Dermis blood vessel endothelial cell (primary cell): ENCODE measurements at regions not wholly inside any gene's neighbourhood (a gene's known extent, or its start where the extent isn't known, plus 50 kb on each side); places are given as distances from the start of the nearest gene placed in this dataset.
"Not testable (repeated sequence)": the region's sequence is repeated elsewhere in the genome, so short reads cannot be mapped to it uniquely, and the experiment has no call there.

ENCODE experiments used
- DNase-seq: peaks from one replicate; pipeline ENCODE4 v3.0.0; 2010

GRCh38 chr2:168300460-168300859, 53.1 kb upstream of the STK39 start:
- no peak for DNase-seq

- no peak for DNase-seq
Observed at GRCh38 chr2:168304024-168304681, 56.8 kb upstream of the STK39 start.

GRCh38 chr2:168307379-168307778, 60.0 kb upstream of the STK39 start:
- no peak for DNase-seq

- DNase-seq, result no peak
Observed at GRCh38 chr2:168310580-168310979, 63.2 kb upstream of the STK39 start.

GRCh38 chr2:168311261-168311910, 64.0 kb upstream of the STK39 start:
- no peak for DNase-seq

- no peak for DNase-seq
Observed at GRCh38 chr2:168312036-168312822, 64.8 kb upstream of the STK39 start.

GRCh38 chr2:168314236-168314635, 66.8 kb upstream of the STK39 start:
- no peak for DNase-seq

- no peak for DNase-seq
Observed at GRCh38 chr2:168315331-168316072, 68.1 kb upstream of the STK39 start.

- no peak for DNase-seq
Observed at GRCh38 chr2:168316073-168316440, 68.7 kb upstream of the STK39 start.

GRCh38 chr2:168317282-168317681, 69.9 kb upstream of the STK39 start:
- DNase-seq, result no peak

GRCh38 chr2:168320267-168320666, 72.9 kb upstream of the STK39 start:
- DNase-seq, result no peak

- DNase-seq, result no peak
Observed at GRCh38 chr2:168322325-168323007, 75.1 kb upstream of the STK39 start.

- no peak for DNase-seq
Observed at GRCh38 chr2:168323529-168324021, 76.2 kb upstream of the STK39 start.

GRCh38 chr2:168326572-168326971, 79.2 kb upstream of the STK39 start:
- DNase-seq, result no peak

GRCh38 chr2:168327328-168327727, 79.9 kb upstream of the STK39 start:
- DNase-seq, result no peak

- no peak for DNase-seq
Observed at GRCh38 chr2:168328421-168328820, 81.0 kb upstream of the STK39 start.

- no peak for DNase-seq
Observed at GRCh38 chr2:168330624-168331423, 83.4 kb upstream of the STK39 start.

GRCh38 chr2:168335254-168335653, 87.9 kb upstream of the STK39 start:
- DNase-seq, result not testable (repeated sequence)

- DNase-seq, result peak; percentile 25
Observed at GRCh38 chr2:168336786-168337388, 89.5 kb upstream of the STK39 start.

GRCh38 chr2:168338292-168338691, 90.9 kb upstream of the STK39 start:
- no peak for DNase-seq
